ENCODE measurements at regions not wholly inside any gene's neighbourhood (a gene's known extent, or its start where the extent isn't known, plus 50 kb on each side); places are given as distances from the start of the nearest gene placed in this dataset.

- TF ChIP-seq ESRRG (CRISPR knock-in tag; IDR thresholded peaks at IDR 0.05) (no peak), GLIS3 (CRISPR knock-in tag; IDR thresholded peaks at IDR 0.05) (no peak), ARNTL (CRISPR knock-in tag; IDR thresholded peaks at IDR 0.05; ENCODE audit: borderline replicate concordance, low read depth) (no peak), ZFP3 (CRISPR knock-in tag; IDR thresholded peaks at IDR 0.05) (no peak), CSRNP3 (CRISPR knock-in tag; IDR thresholded peaks at IDR 0.05) (no peak), ISL1 (CRISPR knock-in tag; IDR thresholded peaks at IDR 0.05) (no peak)
- TF ChIP-seq, protein P1, sequence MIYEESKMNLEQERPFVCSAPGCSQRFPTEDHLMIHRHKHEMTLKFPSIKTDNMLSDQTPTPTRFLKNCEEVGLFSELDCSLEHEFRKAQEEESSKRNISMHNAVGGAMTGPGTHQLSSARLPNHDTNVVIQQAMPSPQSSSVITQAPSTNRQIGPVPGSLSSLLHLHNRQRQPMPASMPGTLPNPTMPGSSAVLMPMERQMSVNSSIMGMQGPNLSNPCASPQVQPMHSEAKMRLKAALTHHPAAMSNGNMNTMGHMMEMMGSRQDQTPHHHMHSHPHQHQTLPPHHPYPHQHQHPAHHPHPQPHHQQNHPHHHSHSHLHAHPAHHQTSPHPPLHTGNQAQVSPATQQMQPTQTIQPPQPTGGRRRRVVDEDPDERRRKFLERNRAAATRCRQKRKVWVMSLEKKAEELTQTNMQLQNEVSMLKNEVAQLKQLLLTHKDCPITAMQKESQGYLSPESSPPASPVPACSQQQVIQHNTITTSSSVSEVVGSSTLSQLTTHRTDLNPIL (CRISPR knock-in tag; IDR thresholded peaks at IDR 0.05; ENCODE audit: low read depth) = no peak
- TF ChIP-seq, protein P2, sequence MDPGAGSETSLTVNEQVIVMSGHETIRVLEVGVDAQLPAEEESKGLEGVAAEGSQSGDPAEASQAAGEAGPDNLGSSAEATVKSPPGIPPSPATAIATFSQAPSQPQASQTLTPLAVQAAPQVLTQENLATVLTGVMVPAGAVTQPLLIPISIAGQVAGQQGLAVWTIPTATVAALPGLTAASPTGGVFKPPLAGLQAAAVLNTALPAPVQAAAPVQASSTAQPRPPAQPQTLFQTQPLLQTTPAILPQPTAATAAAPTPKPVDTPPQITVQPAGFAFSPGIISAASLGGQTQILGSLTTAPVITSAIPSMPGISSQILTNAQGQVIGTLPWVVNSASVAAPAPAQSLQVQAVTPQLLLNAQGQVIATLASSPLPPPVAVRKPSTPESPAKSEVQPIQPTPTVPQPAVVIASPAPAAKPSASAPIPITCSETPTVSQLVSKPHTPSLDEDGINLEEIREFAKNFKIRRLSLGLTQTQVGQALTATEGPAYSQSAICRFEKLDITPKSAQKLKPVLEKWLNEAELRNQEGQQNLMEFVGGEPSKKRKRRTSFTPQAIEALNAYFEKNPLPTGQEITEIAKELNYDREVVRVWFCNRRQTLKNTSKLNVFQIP (CRISPR knock-in tag; IDR thresholded peaks at IDR 0.05; ENCODE audit: borderline replicate concordance, low read depth) = no peak
- TF ChIP-seq, protein P3, sequence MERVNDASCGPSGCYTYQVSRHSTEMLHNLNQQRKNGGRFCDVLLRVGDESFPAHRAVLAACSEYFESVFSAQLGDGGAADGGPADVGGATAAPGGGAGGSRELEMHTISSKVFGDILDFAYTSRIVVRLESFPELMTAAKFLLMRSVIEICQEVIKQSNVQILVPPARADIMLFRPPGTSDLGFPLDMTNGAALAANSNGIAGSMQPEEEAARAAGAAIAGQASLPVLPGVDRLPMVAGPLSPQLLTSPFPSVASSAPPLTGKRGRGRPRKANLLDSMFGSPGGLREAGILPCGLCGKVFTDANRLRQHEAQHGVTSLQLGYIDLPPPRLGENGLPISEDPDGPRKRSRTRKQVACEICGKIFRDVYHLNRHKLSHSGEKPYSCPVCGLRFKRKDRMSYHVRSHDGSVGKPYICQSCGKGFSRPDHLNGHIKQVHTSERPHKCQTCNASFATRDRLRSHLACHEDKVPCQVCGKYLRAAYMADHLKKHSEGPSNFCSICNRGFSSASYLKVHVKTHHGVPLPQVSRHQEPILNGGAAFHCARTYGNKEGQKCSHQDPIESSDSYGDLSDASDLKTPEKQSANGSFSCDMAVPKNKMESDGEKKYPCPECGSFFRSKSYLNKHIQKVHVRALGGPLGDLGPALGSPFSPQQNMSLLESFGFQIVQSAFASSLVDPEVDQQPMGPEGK (CRISPR knock-in tag; IDR thresholded peaks at IDR 0.05; ENCODE audit: borderline replicate concordance) = no peak
Measured at GRCh38 chr6:166861961-166862286, 94.4 kb downstream of the RNASET2 start.

Data from SK-N-SH treated with all-trans-retinoic acid at 6 μM for 48 hours (cell line).